ENCODE measurements at regions not wholly inside any gene's neighbourhood (a gene's known extent, or its start where the extent isn't known, plus 50 kb on each side); places are given as distances from the start of the nearest gene placed in this dataset.

GRCh38 chr9:107890921-107891465, 401.4 kb upstream of the KLF4 start:
- TF ChIP-seq ZNF214 (tag by site-specific recombination; IDR thresholded peaks at IDR 0.05; ENCODE audit: borderline replicate concordance) (no peak), PRDM6 (tag by site-specific recombination; IDR thresholded peaks at IDR 0.05) (no peak), ZNF366 (tag by site-specific recombination; conservative IDR thresholded peaks at IDR 0.05) (no peak), ZNF555 (tag by site-specific recombination; conservative IDR thresholded peaks at IDR 0.05) (no peak), SETDB1 (IDR thresholded peaks at IDR 0.05; ENCODE audit: insufficient read length, low read length) (no peak), ZNF571 (tag by site-specific recombination; IDR thresholded peaks at IDR 0.05) (no peak), ZNF248 (tag by site-specific recombination; IDR thresholded peaks at IDR 0.05) (no peak), ZNF626 (tag by site-specific recombination; IDR thresholded peaks at IDR 0.05) (no peak), ZNF664 (tag by site-specific recombination; IDR thresholded peaks at IDR 0.05) (no peak), ZNF239 (tag by site-specific recombination; IDR thresholded peaks at IDR 0.05) (no peak), ZNF623 (tag by site-specific recombination; IDR thresholded peaks at IDR 0.05) (no peak), ZNF768 (tag by site-specific recombination; IDR thresholded peaks at IDR 0.05) (no peak), ZNF10 (tag by site-specific recombination; IDR thresholded peaks at IDR 0.05) (no peak)
- POLR2A ChIA-PET, result interaction anchor here (0.6 kb wide), 1 partner anchor 323 kb away, joined by 3 read pairs; no protein-coding TSS in a partner anchor
- Histone ChIP-seq H3K36me3 (ENCODE audit: control insufficient read depth in 2 of 2, insufficient read depth in 1 of 2, low read length in 2 of 2) (no peaks in the 10 kb centered on the region), H3K27ac (ENCODE audit: extremely low read depth, low read depth, low read length) (no peak overlapping the region), H3K4me3 (ENCODE audit: low read depth, low read length) (no peak overlapping the region), H3K9me3 (ENCODE audit: control insufficient read depth, insufficient read depth, low read depth, low read length) (no peaks in the 10 kb centered on the region), H3K4me1 (ENCODE audit: control insufficient read depth, insufficient read depth, low read length) (no peaks in the 10 kb centered on the region)
- CTCF ChIA-PET, result interaction anchor here (0.7 kb wide), 1 partner anchor 377 kb away, joined by 3 read pairs; no protein-coding TSS in a partner anchor

- H3K4me3 ChIP-seq (ENCODE audit: low read depth, low read length), result no peak overlapping the region
- CTCF ChIA-PET, result interaction anchor here (0.6 kb wide), 1 partner anchor 163 kb away, joined by 3 read pairs; no protein-coding TSS in a partner anchor
- H3K27ac ChIP-seq (ENCODE audit: extremely low read depth, low read depth, low read length), result no peak overlapping the region
- H3K4me1 ChIP-seq (ENCODE audit: control insufficient read depth, insufficient read depth, low read length), result no peaks in the 10 kb centered on the region
- POLR2A ChIA-PET, result no interaction called here
- TF ChIP-seq TSHZ1 (tag by site-specific recombination; IDR thresholded peaks at IDR 0.05; ENCODE audit: borderline replicate concordance), result no peak
- no peak for TF ChIP-seq ZNF148 (tag by site-specific recombination; IDR thresholded peaks at IDR 0.05; ENCODE audit: borderline replicate concordance)
- no peak for TF ChIP-seq ZNF18 (tag by site-specific recombination; IDR thresholded peaks at IDR 0.05)
- no peak for TF ChIP-seq ZFP37 (tag by site-specific recombination; IDR thresholded peaks at IDR 0.05)
- no peak for TF ChIP-seq ZNF223 (tag by site-specific recombination; IDR thresholded peaks at IDR 0.05)
- TF ChIP-seq PATZ1 (tag by site-specific recombination; IDR thresholded peaks at IDR 0.05), result no peak
- TF ChIP-seq ZNF777 (tag by site-specific recombination; IDR thresholded peaks at IDR 0.05; ENCODE audit: borderline replicate concordance), result no peak
- no peak for TF ChIP-seq ZXDB (tag by site-specific recombination; IDR thresholded peaks at IDR 0.05)
- TF ChIP-seq ZNF658 (tag by site-specific recombination; IDR thresholded peaks at IDR 0.05), result no peak
- TF ChIP-seq ZNF423 (tag by site-specific recombination; IDR thresholded peaks at IDR 0.05), result no peak
- TF ChIP-seq ZNF830 (tag by site-specific recombination; IDR thresholded peaks at IDR 0.05; ENCODE audit: low read depth), result no peak
- no peaks in the 10 kb centered on the region for H3K36me3 ChIP-seq (ENCODE audit: control insufficient read depth in 2 of 2, insufficient read depth in 1 of 2, low read length in 2 of 2)
- no peaks in the 10 kb centered on the region for H3K9me3 ChIP-seq (ENCODE audit: control insufficient read depth, insufficient read depth, low read depth, low read length)
Measured at GRCh38 chr9:107888773-107889227, 399.2 kb upstream of the KLF4 start.
